K562 (cell line): ENCODE measurements at regions not wholly inside any gene's neighbourhood (a gene's known extent, or its start where the extent isn't known, plus 50 kb on each side); places are given as distances from the start of the nearest gene placed in this dataset.

ENCODE experiments used
- CBX3 ChIP-seq, 2 experiments: IDR thresholded peaks; 1 replicate in 1 of 2; 2 replicates in 1 of 2; pipeline ENCODE4 v1.6.1; 2012; ENCODE audit warnings: inconsistent platforms in 2 of 2, low read length in 2 of 2, borderline replicate concordance in 1 of 2, control low read depth in 1 of 2
- ESRRA ChIP-seq: fragments of 450-650 bp; IDR thresholded peaks from 2 replicates; pipeline ENCODE4 v1.6.1; 2014; ENCODE audit warnings: low read depth, mild to moderate bottlenecking, moderate library complexity, borderline replicate concordance
- FOXJ3 ChIP-seq: sonication (generic); formaldehyde crosslinking; IDR thresholded peaks from 2 replicates; pipeline ENCODE4 v1.4.0; 2020; ENCODE audit warnings: mild to moderate bottlenecking, missing genetic modification reagents
- RNF2 ChIP-seq: sonication (generic); IDR thresholded peaks from 2 replicates; pipeline ENCODE4 v1.6.1; 2016
- TAF1 ChIP-seq: IDR thresholded peaks from 2 replicates; pipeline ENCODE4 v1.6.1; 2011; ENCODE audit warnings: mild to moderate bottlenecking, low read length, moderate library complexity; ENCODE audit not compliant: insufficient read depth, control insufficient read depth, severe bottlenecking; ENCODE audit errors: extremely low read depth
- YY1 ChIP-seq, 3 experiments: IDR thresholded peaks; 2 replicates each; pipeline ENCODE4 v1.6.1; 2011; ENCODE audit warnings: low read length in 2 of 3, mild to moderate bottlenecking in 2 of 3, moderate library complexity in 2 of 3, borderline replicate concordance in 1 of 3, control low read depth in 1 of 3, low read depth in 1 of 3; ENCODE audit not compliant: insufficient read depth in 3 of 3, insufficient replicate concordance in 2 of 3, control insufficient read depth in 1 of 3, insufficient read length in 1 of 3; ENCODE audit errors: extremely low read depth in 1 of 3
- TF ChIP-seq, protein P1 (sequence below), 3 experiments: IDR thresholded peaks in 2 of 3; conservative IDR thresholded peaks in 1 of 3; 2 replicates each; pipeline ENCODE4 v1.5.1; 2011 to 2012; ENCODE audit warnings: low read length in 3 of 3, mild to moderate bottlenecking in 3 of 3, control low read depth in 2 of 3, improper control_type of control experiment in 1 of 3, inconsistent platforms in 1 of 3, low read depth in 1 of 3, mixed read lengths in 1 of 3, moderate library complexity in 1 of 3; ENCODE audit not compliant: insufficient read depth in 2 of 3
- TF ChIP-seq, protein P2 (sequence below): conservative IDR thresholded peaks from 2 replicates; pipeline ENCODE4 v1.6.1; 2011; ENCODE audit warnings: low read depth, mild to moderate bottlenecking, low read length; ENCODE audit not compliant: control insufficient read depth

DNA sequence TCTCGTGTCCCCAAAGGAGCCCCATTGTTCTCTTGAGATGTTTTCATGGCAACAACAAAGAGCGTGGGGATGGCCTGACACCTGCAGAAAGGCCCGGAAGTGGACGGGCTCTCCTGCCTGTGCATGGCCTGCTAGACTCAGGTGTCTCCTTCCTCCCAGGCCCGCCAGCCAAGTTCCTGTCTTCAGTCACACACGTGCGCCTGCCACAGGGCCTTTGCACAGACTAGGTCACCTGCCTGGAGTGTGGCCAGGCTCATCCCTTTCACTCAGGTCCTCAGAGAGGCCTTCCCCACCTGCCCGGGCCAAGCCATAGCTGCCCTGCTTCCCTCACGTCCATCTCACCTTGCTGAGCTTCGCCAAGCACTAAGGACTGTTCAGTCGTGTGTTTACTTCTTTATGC, 300.9 kb downstream of the FOXL1 start:
- no peak for TF ChIP-seq CBX3 (IDR thresholded peaks at IDR 0.05; ENCODE audit: borderline replicate concordance in 1 of 2, low read length in 2 of 2)
- TF ChIP-seq FOXJ3 (CRISPR knock-in tag), result no peak
- TF ChIP-seq RNF2, result no peak
- TF ChIP-seq, protein P1, sequence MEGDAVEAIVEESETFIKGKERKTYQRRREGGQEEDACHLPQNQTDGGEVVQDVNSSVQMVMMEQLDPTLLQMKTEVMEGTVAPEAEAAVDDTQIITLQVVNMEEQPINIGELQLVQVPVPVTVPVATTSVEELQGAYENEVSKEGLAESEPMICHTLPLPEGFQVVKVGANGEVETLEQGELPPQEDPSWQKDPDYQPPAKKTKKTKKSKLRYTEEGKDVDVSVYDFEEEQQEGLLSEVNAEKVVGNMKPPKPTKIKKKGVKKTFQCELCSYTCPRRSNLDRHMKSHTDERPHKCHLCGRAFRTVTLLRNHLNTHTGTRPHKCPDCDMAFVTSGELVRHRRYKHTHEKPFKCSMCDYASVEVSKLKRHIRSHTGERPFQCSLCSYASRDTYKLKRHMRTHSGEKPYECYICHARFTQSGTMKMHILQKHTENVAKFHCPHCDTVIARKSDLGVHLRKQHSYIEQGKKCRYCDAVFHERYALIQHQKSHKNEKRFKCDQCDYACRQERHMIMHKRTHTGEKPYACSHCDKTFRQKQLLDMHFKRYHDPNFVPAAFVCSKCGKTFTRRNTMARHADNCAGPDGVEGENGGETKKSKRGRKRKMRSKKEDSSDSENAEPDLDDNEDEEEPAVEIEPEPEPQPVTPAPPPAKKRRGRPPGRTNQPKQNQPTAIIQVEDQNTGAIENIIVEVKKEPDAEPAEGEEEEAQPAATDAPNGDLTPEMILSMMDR (IDR thresholded peaks at IDR 0.05 in 2 of 3, conservative IDR thresholded peaks at IDR 0.05 in 1 of 3; ENCODE audit: insufficient read depth in 2 of 3, low read depth in 1 of 3, low read length in 3 of 3), result no peak
- TF ChIP-seq ESRRA, result no peak
- no peak for TF ChIP-seq TAF1
- no peak for TF ChIP-seq YY1 (IDR thresholded peaks at IDR 0.05; ENCODE audit: borderline replicate concordance in 1 of 3, control insufficient read depth in 1 of 3, extremely low read depth in 1 of 3, insufficient read depth in 3 of 3, insufficient read length in 1 of 3, insufficient replicate concordance in 2 of 3, low read depth in 1 of 3, low read length in 2 of 3)
- TF ChIP-seq, protein P2, sequence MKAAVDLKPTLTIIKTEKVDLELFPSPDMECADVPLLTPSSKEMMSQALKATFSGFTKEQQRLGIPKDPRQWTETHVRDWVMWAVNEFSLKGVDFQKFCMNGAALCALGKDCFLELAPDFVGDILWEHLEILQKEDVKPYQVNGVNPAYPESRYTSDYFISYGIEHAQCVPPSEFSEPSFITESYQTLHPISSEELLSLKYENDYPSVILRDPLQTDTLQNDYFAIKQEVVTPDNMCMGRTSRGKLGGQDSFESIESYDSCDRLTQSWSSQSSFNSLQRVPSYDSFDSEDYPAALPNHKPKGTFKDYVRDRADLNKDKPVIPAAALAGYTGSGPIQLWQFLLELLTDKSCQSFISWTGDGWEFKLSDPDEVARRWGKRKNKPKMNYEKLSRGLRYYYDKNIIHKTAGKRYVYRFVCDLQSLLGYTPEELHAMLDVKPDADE, result no peak
